Jurkat, Clone E6-1 (cell line): ENCODE measurements at regions not wholly inside any gene's neighbourhood (a gene's known extent, or its start where the extent isn't known, plus 50 kb on each side); places are given as distances from the start of the nearest gene placed in this dataset.

Experiments used
- DNase-seq: peaks from one replicate; pipeline ENCODE4 v3.0.0-alpha.2; 2011; ENCODE audit warnings: low read depth, low spot score
- H3K4me3 ChIP-seq: 2 replicates; pipeline ENCODE4 v1.5.1; 2011; ENCODE audit warnings: mild to moderate bottlenecking, low read length, control low read depth, moderate library complexity

DNA sequence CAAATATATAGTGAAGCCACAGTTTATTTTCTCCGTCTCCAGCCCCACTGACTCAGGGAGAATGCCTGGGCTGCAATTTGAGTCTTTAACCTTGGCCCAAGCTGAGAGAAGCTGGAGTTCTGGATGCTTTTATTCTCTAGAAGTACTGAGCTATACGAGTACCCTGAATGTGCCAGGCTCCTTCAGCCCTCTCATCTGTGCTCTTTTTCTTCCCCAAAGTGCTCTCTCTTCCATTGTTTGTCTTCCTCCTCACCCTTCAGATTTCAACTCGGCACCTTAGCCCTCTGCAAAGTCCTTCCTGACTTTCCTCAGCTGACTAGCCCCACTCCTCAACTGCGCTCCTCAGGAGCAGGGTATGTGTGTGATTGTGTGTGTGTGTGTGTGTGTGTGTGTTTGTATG is 75.6 kb upstream of the AGBL1 start:
- no peak for DNase-seq
- no peak overlapping the region for H3K4me3 ChIP-seq

DNA sequence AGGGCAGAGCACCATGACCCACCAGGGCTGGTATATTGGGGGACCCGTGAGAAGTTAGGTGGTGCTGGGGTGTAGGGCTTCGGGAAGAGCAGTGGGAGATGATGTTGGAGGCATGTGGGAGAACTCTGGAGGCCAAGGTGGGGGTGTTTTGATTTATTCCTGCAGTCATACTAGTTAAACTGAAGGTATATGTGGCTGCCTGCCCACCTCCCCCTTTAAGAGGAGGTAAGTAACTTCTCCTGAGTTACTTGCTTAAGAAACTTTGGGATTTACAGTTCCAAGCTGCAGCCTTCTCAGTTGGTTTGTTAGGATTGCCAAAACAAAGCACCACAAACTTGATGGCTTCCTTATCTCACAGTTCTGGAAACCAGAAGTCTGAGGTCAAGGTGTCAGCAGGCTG is 73.1 kb upstream of the AGBL1 start:
- DNase-seq: no peak
- H3K4me3 ChIP-seq: no peak overlapping the region

GRCh38 chr15:86009727-86010126 is 69.9 kb upstream of the AGBL1 start:
- DNase-seq: no peak
- no peak overlapping the region for H3K4me3 ChIP-seq

- DNase-seq: no peak
- H3K4me3 ChIP-seq: no peak overlapping the region
Observed at GRCh38 chr15:86010398-86010797, 69.3 kb upstream of the AGBL1 start.

DNA sequence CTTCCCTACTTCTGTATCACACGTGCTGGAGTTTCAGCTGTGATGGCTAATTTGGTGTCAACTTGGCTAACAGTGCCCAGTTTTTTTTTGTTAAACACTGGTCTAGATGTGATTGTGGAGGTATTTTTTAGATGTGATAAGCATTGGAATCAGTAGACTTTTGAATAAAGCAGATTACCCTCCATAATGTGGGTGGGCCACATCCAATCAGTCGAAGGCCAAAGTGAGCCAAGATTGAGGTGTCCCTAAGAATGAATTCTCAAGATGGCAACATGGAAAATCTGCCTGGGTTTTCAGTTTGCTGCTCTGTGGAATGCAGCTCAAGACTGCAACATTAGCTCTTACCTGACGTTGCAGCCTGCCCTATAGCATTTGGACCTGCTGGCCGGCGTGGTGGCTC is 68.8 kb upstream of the AGBL1 start:
- DNase-seq: no peak
- H3K4me3 ChIP-seq: no peak overlapping the region

DNA sequence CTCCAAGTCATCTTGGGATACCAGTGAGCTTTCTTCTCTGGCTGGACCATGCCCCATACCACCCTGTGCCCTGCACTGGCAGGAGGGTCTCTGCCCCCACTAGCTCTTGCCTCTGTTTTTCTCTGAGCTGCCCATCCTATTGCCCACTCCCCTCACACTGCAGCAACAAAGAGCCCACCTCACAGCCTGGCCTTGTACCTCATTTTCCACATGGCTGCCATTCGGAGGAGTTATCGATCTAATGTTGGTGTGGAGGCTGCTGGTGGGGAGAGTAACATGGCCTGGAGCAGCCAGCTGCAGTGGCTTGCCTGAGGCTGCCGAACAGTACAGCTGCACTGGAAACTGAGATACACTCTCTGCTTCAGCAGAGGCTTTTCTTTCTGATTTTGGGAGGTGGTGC is 65.7 kb upstream of the AGBL1 start:
- H3K4me3 ChIP-seq: no peak overlapping the region
- DNase-seq: no peak

GRCh38 chr15:86016750-86017149 is 62.9 kb upstream of the AGBL1 start:
- no peak overlapping the region for H3K4me3 ChIP-seq
- no peak for DNase-seq

DNA sequence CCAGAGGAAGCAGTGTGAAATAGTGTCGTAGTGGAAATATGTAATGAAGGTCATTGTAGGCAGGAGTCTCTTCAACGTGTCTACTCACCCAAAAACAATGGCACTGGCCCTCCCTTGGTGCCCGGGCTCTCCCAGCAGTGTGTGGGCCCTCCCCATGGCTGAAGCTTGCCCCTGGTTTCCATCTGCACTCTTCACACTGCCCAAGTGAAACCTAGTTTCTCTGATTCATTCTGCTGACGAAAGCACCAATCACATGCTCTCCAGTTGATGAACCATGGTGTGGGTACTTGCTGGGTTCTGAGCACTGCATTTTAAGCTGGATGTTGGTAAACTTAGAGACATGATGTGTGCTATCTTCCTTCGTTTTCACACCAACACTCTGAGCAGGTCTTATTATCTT is 61.0 kb upstream of the AGBL1 start:
- DNase-seq: no peak
- H3K4me3 ChIP-seq: no peak overlapping the region

DNA sequence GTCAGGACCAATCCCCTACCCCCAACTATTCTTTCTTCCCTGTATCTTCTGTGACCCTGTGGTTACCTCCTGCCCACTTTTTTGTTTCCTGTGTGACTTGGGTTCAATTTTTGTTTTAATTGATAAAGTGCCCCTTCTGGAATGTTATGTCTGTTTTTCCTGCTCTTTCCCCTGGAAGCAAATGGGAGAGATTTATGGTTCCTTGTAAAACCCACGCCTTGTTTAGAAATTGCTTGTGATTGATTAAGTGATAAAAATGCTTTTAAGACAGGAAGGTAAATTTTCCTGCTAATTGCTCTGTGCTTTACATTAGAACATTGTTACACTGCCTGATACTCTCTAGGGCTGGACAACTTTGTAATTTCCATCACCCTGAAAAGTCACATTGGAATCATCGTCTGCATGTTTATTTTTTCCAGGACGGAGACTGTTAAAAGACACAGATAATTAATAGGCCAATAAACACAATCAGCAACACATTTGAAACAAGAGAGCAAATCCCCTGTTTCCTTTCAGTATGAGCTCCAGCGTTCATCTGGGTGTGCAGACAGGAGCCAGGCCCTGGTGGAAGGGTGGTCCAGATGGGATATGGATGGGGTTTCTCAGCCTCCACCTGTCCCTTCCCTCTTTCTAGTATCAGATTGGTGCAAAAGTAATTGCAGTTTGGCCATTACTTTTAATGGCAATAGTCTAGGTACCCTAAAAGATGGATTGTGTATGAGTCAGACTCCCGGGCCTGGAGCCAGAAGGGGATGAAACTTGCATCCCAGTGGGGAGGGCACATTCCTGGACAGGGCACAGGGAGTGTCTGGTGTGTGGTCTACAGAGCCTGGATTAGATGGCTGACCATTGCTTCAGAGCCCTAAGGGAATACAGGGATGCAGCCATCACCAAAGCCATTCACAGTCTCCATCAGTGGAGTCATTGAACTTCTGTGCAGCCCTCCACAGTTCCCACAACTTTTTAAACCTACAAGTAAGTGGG is 58.1 kb upstream of the AGBL1 start:
- DNase-seq: no peak
- no peak overlapping the region for H3K4me3 ChIP-seq

DNA sequence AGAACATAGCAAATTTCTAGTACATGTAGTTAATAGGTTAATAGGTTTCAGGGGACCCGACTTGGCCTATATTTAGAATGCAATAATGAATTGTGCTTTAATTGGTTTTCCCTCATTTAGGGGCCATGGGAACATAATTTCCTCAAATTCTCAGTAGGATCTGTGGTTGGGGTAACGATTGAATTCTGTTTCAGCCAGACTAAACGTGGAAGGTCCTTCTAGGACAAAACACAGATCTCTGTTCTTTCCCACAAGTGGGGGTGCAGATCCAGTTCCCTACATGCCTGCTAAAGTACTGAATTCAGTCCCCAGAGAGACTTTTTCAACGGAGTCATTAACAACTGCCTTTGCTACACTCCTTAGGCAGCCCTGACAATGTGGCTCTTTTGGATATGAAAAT is 50.7 kb upstream of the AGBL1 start:
- no peak for DNase-seq

More for the DNA sequence above, 50.7 kb upstream of the AGBL1 start:
- no peak overlapping the region for H3K4me3 ChIP-seq
